IPS-18a (cell line): ENCODE measurements at regions not wholly inside any gene's neighbourhood (a gene's known extent, or its start where the extent isn't known, plus 50 kb on each side); places are given as distances from the start of the nearest gene placed in this dataset.

Source experiments
- H3K27ac ChIP-seq: one replicate; pipeline ENCODE4 v1.5.1; 2013; ENCODE audit warnings: low read length
- H3K27me3 ChIP-seq: one replicate; pipeline ENCODE4 v1.6.1; 2013; ENCODE audit warnings: mild to moderate bottlenecking, low read length; ENCODE audit not compliant: control insufficient read depth, insufficient read depth
- H3K36me3 ChIP-seq: one replicate; pipeline ENCODE4 v1.6.1; 2013; ENCODE audit warnings: low read depth, low read length; ENCODE audit not compliant: control insufficient read depth
- H3K4me1 ChIP-seq: one replicate; pipeline ENCODE4 v1.6.1; 2013; ENCODE audit warnings: low read depth, low read length; ENCODE audit not compliant: control insufficient read depth
- H3K4me3 ChIP-seq: one replicate; pipeline ENCODE4 v1.5.1; 2013; ENCODE audit warnings: low read length
- H3K9ac ChIP-seq: one replicate; pipeline ENCODE4 v1.6.1; 2013; ENCODE audit warnings: mild to moderate bottlenecking, low read length, moderate library complexity
- H3K9me3 ChIP-seq: one replicate; pipeline ENCODE4 v1.6.1; 2013; ENCODE audit warnings: low read depth, low read length; ENCODE audit not compliant: control insufficient read depth

DNA sequence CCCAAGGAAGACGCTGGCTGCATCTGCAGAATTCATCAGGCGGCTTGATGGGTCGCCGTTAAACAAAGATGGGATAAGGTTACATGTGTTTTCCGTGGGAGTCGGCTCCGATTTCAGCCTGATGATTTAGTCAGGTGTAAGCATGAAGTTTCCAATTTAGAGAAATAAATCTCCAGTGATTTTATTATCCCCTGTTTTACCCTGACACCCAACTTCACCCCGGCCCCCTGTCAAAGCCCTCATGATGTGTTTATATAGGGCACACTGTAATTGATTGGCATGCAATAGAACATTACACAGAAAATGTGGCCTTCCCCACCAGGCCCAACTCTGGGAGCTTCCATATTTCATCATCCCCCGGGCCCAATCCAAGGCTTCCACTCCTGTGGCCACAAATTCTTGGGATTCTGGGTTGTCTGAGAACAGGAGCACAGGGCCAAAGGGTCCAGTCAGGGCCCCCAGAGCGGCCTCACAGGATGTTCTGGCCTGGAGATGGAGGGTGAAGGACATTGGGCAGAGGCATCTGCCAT lies 72.5 kb downstream of the FOXD2 start:
- H3K9ac ChIP-seq, result no peak overlapping the region
- no peak overlapping the region for H3K27ac ChIP-seq
- H3K36me3 ChIP-seq, result no peaks in the 10 kb centered on the region
- peaks cover 3% of the 10 kb centered on the region for H3K4me1 ChIP-seq
- H3K4me3 ChIP-seq, result no peak overlapping the region
- peaks cover 65% of the 10 kb centered on the region for H3K27me3 ChIP-seq
- no peaks in the 10 kb centered on the region for H3K9me3 ChIP-seq

DNA sequence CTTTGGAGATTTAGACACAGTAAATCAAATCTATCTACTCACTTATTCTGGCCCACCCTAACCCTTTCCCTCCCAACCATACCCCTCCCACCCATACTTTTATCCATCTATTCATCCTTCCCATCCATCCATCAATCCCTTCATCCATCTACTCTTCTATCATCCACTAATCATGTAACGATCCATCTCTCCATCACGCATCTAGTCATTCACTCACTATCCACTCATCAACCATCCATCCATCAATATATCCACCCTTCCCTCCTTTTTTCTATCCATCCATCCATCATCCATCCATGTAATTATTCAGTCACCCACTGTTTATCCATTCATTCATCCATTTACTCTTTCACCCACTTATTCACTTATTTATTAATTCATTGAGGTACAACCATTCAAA lies 74.0 kb downstream of the FOXD2 start:
- no peak overlapping the region for H3K27ac ChIP-seq
- H3K4me3 ChIP-seq, result no peak overlapping the region
- H3K36me3 ChIP-seq, result no peaks in the 10 kb centered on the region
- no peak overlapping the region for H3K9ac ChIP-seq
- peaks cover 51% of the 10 kb centered on the region for H3K27me3 ChIP-seq
- peaks cover 3% of the 10 kb centered on the region for H3K4me1 ChIP-seq
- no peaks in the 10 kb centered on the region for H3K9me3 ChIP-seq

DNA sequence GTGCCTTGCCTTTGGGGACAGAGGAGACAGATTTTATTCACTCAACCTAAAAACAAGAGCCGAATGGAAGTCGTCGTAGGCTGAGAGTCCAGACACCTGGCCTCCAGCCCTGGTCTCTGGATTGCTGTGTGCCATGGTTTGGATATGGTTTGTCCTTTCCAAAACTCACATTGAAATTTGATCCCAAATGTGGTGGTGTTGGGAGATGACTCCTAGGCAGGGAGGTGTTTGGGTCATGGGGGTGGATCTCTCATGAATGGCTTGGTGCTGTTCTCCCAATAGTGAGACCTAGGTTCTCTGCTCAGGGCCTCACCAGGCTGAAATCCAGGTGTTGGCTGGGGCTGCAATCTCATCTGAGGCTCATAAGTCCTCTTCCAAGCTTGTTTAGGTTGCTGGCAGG lies 75.5 kb downstream of the FOXD2 start:
- peaks cover 3% of the 10 kb centered on the region for H3K4me1 ChIP-seq
- H3K27me3 ChIP-seq, result peaks cover 36% of the 10 kb centered on the region
- no peaks in the 10 kb centered on the region for H3K36me3 ChIP-seq
- no peak overlapping the region for H3K27ac ChIP-seq
- no peak overlapping the region for H3K9ac ChIP-seq
- no peaks in the 10 kb centered on the region for H3K9me3 ChIP-seq
- no peak overlapping the region for H3K4me3 ChIP-seq

DNA sequence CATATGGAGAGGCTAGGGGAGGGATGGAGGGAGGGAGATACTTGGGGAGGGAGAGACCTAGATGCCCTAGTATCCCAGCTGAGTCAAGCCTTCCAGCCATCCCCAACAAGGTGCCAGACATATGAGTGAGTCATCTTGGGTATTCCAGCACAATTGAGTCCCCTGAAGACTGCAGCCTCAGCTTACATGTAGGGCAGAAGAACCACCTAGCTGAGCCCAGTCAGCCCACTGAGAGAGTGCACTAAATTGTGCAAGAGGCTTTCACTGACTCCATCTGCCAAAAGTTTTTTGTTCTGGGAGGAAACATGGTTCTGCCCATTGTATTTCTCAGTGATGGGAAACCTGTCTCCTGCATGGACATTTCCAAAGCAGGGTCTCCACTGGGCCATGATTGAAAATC lies 76.4 kb downstream of the FOXD2 start:
- Histone ChIP-seq H3K36me3 (no peaks in the 10 kb centered on the region), H3K4me3 (no peak overlapping the region), H3K9me3 (no peaks in the 10 kb centered on the region), H3K27me3 (peaks cover 27% of the 10 kb centered on the region), H3K27ac (no peak overlapping the region), H3K4me1 (no peaks in the 10 kb centered on the region), H3K9ac (no peak overlapping the region)

DNA sequence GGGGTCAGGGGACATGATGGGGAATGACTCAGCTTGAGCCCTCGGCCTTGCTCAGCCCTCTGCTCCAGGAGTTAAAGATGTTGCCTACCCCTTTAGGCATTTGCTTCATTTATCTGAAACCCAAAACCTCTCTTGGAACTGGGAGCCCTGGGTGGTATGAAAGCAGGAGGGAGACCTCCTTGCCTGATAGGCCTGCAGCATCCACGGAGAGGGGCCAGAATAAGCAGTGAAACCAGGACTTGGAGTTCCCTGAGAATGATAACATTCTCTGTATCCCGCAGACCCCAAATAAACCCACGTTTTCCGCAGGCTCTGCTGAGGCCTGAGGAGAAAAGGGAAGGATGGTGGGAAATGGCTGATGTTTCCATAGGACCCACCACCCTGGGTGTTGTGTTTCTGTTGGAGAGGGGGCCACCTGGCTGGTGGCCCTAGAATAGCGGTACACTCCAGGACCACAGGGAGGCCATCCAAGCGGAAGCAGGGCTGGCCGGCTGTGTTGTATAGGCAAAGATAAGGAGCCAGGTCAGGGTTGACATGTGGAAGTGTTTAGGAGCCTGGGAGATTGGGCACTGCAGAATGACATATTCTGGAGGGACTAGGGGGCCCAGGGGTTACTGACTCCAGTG lies 77.4 kb downstream of the FOXD2 start:
- no peak overlapping the region for H3K4me3 ChIP-seq
- H3K27ac ChIP-seq, result no peak overlapping the region
- H3K27me3 ChIP-seq, result peaks cover 17% of the 10 kb centered on the region
- H3K9me3 ChIP-seq, result no peaks in the 10 kb centered on the region
- no peaks in the 10 kb centered on the region for H3K36me3 ChIP-seq
- no peak overlapping the region for H3K9ac ChIP-seq
- no peaks in the 10 kb centered on the region for H3K4me1 ChIP-seq

DNA sequence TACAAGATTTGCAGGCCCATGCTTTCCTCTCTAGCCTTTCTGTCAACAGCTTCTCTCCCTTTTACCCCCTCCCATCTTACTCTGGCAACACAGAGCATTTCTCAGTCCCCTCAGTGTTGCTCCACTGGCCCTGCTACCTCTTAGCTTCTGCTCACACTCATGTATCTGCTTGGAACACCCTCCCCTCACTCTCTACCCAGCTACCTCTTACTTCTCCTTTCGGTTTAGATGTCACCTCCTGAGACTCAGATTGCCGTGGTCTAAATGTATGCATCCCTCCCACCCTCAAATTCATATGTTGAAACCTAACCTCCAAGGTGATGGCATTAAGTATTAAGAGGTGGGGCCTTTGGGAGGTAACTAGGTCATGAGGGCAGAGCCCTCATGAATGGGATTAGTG lies 80.1 kb downstream of the FOXD2 start:
- Histone ChIP-seq H3K36me3 (no peaks in the 10 kb centered on the region), H3K4me3 (no peak overlapping the region), H3K27me3 (peaks cover 1% of the 10 kb centered on the region), H3K9ac (no peak overlapping the region), H3K4me1 (no peaks in the 10 kb centered on the region), H3K9me3 (no peaks in the 10 kb centered on the region), H3K27ac (no peak overlapping the region)

DNA sequence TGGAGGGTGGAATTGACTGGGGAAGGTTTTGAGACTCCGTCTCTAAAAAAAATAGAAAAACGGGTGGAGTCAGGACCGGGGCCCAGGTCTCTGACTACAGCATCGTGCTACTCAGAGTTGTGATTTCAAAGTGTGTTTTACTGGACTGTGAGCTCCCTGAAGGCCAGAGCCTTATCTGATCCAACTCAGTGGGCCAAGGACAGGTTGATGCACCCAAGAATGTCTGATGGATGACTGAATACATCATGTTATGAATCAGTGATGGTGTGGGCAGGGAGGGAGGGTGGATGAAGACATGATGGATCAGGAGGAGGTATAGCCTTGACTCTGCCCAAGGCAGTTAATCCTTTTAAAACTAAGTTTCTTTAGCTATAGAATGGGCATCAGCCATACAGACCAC lies 81.6 kb downstream of the FOXD2 start:
- H3K4me1 ChIP-seq, result peaks cover 8% of the 10 kb centered on the region
- H3K27me3 ChIP-seq, result no peaks in the 10 kb centered on the region
- H3K27ac ChIP-seq, result no peak overlapping the region
- H3K4me3 ChIP-seq, result no peak overlapping the region
- H3K9ac ChIP-seq, result no peak overlapping the region
- no peaks in the 10 kb centered on the region for H3K9me3 ChIP-seq
- H3K36me3 ChIP-seq, result no peaks in the 10 kb centered on the region

DNA sequence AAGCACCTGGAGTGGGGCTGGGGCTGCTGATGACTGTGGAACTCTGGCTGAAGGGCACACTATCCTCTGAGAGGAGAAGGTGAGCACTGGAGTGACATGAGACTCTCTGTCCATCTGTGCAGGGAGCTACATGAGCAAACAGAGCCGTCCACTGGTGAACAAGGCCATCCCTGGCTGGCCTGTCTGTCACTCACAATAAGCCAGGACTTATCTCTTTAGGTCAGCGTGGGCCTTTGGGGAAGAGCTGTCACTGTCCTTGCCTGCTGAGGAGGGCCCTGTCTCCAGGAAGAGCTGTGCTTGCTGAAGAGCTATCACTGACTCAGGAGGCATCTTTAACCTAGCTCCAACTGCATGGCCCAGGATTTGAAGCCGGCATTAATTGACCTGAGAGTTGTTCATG lies 82.1 kb downstream of the FOXD2 start:
- H3K27me3 ChIP-seq, result peaks cover 1% of the 10 kb centered on the region
- H3K9me3 ChIP-seq, result no peaks in the 10 kb centered on the region
- no peaks in the 10 kb centered on the region for H3K36me3 ChIP-seq
- no peak overlapping the region for H3K4me3 ChIP-seq
- peaks cover 8% of the 10 kb centered on the region for H3K4me1 ChIP-seq
- no peak overlapping the region for H3K9ac ChIP-seq
- H3K27ac ChIP-seq, result no peak overlapping the region

DNA sequence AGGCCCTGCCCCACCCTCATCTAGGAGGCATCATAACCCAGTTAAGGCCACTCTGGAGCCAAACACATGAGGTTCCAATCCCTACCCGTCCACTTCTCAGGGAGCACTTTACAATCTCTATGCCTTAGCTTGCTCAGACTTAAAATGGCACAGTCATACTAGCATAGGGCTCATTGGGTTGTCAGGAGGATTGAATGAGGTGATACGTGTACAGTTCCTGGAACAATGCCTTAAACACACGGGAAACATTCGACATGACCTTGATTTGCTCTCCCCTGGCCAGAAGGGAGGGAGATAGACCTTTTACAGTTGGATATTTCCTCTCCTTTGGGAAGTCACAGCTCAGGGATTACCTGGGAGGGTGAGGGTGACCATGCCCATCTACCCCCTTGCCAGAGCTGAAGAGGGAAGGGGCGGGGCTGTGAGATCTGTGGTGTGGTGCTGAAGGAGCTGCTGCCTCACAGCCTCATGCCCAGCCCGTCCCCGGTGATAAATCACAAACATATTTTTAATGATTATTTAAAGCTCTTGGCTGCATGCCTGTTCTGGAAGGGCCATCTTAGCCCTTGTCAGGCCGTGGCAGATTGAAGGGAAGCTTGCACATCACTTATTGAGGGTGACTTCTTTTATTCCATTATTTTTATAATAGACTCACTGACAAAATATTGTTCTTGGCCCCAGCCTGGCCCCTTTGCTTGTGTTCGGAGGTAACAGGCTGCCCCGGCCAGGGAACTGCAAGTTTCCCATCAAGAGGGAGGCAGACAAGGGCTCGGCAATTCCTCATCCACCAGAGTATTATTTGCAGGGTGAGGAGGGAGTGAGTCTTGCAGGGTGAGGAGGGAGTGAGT lies 83.4 kb downstream of the FOXD2 start:
- H3K4me3 ChIP-seq, result no peak overlapping the region
- H3K9ac ChIP-seq, result no peak overlapping the region
- H3K36me3 ChIP-seq, result no peaks in the 10 kb centered on the region
- H3K27ac ChIP-seq, result no peak overlapping the region
- H3K4me1 ChIP-seq, result peaks cover 8% of the 10 kb centered on the region
- peaks cover 5% of the 10 kb centered on the region for H3K27me3 ChIP-seq
- H3K9me3 ChIP-seq, result no peaks in the 10 kb centered on the region

DNA sequence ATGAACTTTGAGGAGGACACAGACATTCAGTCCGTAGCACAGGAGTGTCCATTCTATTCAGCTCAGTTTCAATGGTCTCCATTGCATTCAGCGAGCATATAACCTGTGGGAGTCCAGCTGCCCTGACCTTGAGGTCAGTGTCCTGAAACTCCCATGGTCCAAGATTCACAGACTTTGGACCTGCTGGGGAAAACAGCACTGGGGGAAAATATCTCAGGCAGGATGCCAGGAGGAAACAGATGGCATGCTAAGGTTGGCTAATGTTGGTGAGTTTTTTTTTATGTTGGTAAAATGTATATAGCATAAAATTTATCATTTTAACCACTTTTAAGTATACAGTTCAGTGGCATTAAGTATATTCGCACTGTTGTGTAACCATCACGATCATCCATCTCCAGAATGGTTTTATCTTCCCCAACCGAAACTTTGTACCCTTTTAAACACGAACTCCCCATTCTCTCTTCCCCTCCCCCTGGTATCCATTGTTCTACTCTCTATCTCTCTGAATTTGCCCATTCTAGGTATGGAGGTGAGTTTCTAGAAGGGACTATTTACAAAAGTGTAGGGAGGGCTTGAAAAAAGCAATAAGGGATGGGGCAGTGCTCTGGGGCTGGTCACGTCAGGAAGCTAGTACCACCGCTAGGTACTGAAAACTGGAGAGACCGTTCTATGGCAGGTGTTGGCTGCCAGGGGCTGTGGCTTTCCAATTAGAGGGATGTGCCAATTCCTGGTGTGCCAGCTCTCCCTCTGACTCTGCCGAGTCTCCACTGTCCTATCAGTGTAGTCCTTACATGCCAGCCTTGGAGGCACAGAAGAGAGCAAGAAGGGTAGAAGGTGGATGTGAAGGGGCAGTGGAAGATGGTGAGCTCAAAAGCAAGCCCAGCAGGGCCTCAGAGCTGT lies 85.3 kb downstream of the FOXD2 start:
- peaks cover 8% of the 10 kb centered on the region for H3K4me1 ChIP-seq
- no peaks in the 10 kb centered on the region for H3K9me3 ChIP-seq
- no peak overlapping the region for H3K9ac ChIP-seq
- no peak overlapping the region for H3K27ac ChIP-seq
- no peaks in the 10 kb centered on the region for H3K36me3 ChIP-seq
- peaks cover 11% of the 10 kb centered on the region for H3K27me3 ChIP-seq
- no peak overlapping the region for H3K4me3 ChIP-seq

DNA sequence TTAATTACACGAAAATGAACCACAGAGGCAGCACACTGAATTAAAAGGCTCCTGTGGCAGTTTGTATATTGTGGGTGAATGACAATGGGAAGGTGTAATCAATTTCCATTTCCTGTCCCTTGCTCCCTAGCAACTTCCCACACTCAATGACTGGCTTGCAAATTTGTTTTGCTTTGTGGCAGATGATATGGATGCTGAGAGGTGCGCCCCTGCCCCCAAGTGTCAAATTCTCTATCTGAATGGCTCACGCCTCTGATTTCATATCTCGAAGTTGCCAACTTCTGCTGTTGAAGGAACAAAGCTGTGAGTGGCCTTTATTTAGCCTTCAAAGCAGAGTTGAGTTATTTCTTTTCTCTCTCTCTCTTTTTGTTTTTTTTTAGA lies 86.0 kb downstream of the FOXD2 start:
- H3K4me3 ChIP-seq, result no peak overlapping the region
- H3K9me3 ChIP-seq, result peaks cover 2% of the 10 kb centered on the region
- peaks cover 8% of the 10 kb centered on the region for H3K4me1 ChIP-seq
- no peaks in the 10 kb centered on the region for H3K36me3 ChIP-seq
- peaks cover 11% of the 10 kb centered on the region for H3K27me3 ChIP-seq
- H3K27ac ChIP-seq, result no peak overlapping the region
- no peak overlapping the region for H3K9ac ChIP-seq
